ENCODE measurements at regions not wholly inside any gene's neighbourhood (a gene's known extent, or its start where the extent isn't known, plus 50 kb on each side); places are given as distances from the start of the nearest gene placed in this dataset.

DNA sequence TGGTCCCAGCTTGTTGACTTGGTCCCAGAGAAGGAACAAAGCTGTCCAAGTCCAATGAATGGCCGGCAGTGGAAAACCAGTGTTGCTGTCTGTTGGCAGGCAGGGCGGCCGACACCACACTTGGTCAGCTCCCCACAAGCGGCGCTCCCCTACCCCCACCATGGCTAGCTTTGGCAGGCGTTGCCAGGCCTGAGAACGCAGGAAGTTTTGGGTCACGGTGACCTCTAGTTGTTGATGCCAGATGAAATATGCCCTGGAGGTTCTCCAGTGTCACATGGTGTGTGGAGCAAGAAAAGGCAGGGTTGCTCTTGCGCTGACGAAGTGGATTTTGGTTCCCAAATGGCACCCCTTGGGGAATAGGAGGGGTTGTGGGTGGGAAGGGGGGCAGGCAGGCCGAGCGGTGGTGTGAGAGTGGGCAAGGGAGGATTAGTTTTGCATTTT is 72.7 kb upstream of the TPRG1 start:
- DNase-seq (ENCODE audit: low read depth) = no peak
- H3K4me3 ChIP-seq (ENCODE audit: low read depth, low read length) = no peak overlapping the region

DNA sequence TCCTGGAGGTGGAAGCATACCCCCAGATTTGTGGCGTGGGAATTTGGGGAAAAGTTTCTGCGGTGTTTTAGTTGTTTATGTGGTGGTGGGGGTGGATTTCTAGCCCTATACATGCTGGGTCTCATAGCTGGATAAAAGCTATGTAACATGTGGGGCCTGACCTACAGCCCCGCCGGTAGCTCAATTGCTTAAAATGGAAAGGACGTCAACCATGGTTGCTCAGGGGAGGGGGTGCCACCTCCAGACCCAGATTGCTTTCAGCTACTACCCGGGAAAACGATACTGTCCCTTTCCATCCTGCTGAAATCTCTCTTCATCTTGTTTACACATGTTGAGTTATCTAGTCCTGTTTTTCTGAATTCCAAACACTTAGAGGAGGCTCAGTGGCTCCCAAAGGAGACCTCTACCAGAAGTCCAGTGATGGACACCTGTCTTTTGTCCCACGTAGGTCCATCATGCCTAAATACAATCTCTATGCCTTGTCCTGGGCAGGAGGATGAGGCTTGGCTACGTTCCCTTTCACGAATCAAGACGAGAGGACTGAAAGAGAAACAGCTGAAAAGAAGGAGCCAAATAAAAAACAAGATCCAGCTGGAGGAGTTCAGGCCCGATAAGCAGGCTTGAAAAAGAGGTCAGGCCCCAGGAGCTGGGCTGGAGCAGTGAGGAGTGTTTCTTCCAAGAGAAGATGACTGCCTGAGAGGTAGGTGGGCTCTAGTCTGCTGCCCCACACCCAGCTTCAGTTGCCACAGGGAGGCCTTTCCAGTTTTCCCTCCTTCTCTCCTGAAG is 72.1 kb upstream of the TPRG1 start:
- no peak for DNase-seq (ENCODE audit: low read depth)
- no peak overlapping the region for H3K4me3 ChIP-seq (ENCODE audit: low read depth, low read length)

DNA sequence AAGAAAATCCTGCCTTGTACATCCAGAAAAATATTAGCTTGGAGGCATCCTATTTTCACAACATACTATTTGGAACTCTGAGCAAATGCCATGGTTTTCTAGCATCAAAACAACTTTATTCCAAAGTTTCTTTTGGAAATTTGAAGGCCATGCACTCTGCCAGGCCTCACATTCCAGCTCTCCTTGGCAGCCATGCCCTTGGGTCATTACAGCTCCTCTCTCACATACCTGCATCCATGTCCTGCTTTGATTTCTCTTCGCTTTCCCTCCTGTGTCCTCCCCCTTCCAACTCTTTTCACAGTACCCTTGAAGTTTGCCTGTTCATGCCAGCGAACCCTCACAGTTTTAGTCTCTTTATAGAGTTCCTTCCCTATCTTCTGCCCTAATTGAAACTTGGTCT is 70.9 kb upstream of the TPRG1 start:
- H3K4me3 ChIP-seq (ENCODE audit: low read depth, low read length) = no peak overlapping the region
- DNase-seq (ENCODE audit: low read depth) = no peak

- H3K4me3 ChIP-seq (ENCODE audit: low read depth, low read length) = no peak overlapping the region
- no peak for DNase-seq (ENCODE audit: low read depth)
Observed at GRCh38 chr3:189101594-189101993, 70.2 kb upstream of the TPRG1 start.

- no peak overlapping the region for H3K4me3 ChIP-seq (ENCODE audit: low read depth, low read length)
- no peak for DNase-seq (ENCODE audit: low read depth)
Observed at GRCh38 chr3:189103208-189103607, 68.6 kb upstream of the TPRG1 start.

- no peak for DNase-seq (ENCODE audit: low read depth)
- H3K4me3 ChIP-seq (ENCODE audit: low read depth, low read length) = no peak overlapping the region
Observed at GRCh38 chr3:189108067-189108466, 63.7 kb upstream of the TPRG1 start.

- H3K4me3 ChIP-seq (ENCODE audit: low read depth, low read length) = no peak overlapping the region
- DNase-seq (ENCODE audit: low read depth) = no peak
Observed at GRCh38 chr3:189108735-189109134, 63.0 kb upstream of the TPRG1 start.

GRCh38 chr3:189109145-189109544 is 62.6 kb upstream of the TPRG1 start:
- no peak overlapping the region for H3K4me3 ChIP-seq (ENCODE audit: low read depth, low read length)
- no peak for DNase-seq (ENCODE audit: low read depth)

- DNase-seq (ENCODE audit: low read depth) = no peak
- no peak overlapping the region for H3K4me3 ChIP-seq (ENCODE audit: low read depth, low read length)
Observed at GRCh38 chr3:189117087-189117486, 54.7 kb upstream of the TPRG1 start.

DNA sequence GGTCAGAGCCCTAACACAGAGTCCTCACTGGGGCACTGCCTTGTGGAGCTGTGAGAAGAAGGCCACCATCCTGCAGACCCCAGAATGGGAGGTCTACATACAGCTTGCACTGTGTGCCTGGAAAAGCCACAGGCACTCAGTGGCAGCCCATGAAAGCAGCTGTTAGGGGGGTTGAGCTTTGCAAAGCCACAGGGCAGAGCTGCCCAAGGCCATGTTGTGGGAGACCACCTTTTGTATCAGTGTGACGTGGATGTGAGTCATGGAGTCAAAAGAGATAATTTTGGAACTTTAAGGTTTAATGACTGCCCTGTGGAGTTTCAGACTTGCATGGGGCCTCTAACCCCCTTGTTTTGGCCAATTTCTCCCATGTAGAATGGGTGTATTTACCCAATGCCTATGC is 52.9 kb upstream of the TPRG1 start:
- H3K4me3 ChIP-seq (ENCODE audit: low read depth, low read length) = no peak overlapping the region
- no peak for DNase-seq (ENCODE audit: low read depth)

GRCh38 chr3:189119950-189120349 is 51.8 kb upstream of the TPRG1 start:
- H3K4me3 ChIP-seq (ENCODE audit: low read depth, low read length) = no peak overlapping the region
- DNase-seq (ENCODE audit: low read depth) = no peak

- no peak for DNase-seq (ENCODE audit: low read depth)
- no peak overlapping the region for H3K4me3 ChIP-seq (ENCODE audit: low read depth, low read length)
Observed at GRCh38 chr3:189121092-189121491, 50.7 kb upstream of the TPRG1 start.

Data from skeletal muscle cell (primary cell).